ENCODE measurements at regions not wholly inside any gene's neighbourhood (a gene's known extent, or its start where the extent isn't known, plus 50 kb on each side); places are given as distances from the start of the nearest gene placed in this dataset.

DNA sequence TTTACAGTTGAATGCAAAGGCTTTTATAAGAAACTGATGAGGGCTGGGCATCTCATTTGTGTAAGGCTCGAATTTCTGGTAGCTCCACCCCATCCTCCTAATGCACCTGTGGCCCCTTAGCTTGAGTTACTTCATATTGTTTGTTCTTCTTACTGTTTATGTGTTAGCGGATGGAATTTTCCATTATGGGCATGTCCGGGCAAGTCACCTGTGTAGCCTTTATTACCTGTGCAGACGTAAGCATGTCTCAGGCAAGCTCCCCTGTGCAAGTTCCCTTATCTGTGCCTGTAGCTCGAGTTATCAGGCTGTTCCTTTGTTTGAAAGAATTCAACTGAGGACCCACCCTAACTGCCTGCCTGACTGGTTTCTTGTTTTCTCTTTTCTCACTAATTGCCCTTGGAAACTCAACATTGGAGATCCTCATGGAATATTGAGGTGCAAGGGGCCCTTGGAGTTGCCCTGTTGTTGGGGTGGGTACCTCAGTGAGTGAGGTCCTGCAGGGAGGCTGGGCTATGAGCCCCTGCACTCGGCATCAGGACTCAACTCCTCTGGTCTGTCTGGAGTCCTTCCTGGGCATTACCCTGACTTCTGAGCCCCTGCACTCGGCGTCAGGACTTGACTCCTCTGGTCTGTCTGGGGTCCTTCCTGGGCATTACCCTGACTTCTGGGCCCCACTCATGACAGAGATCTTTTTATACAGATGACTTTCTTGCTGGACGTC lies 207.9 kb upstream of the SULF2 start:
- ATAC-seq (no peak), DNase-seq (no peak)
- Mint-ChIP-seq H3K27ac (no peak overlapping the region), H3K4me1 (ENCODE audit: low read depth) (no peaks in the 10 kb centered on the region), H3K27me3 (peaks cover 5% of the 10 kb centered on the region), H3K4me3 (no peak overlapping the region), H3K9me3 (peaks cover 2% of the 10 kb centered on the region), H3K36me3 (ENCODE audit: low read depth) (no peaks in the 10 kb centered on the region)
- no peak for TF ChIP-seq CTCF (IDR thresholded peaks at IDR 0.05)
- intact Hi-C loops (cut with micrococcal nuclease), result no loop called here
- POLR2A ChIA-PET, result no interaction called here
- CTCF ChIA-PET, result no interaction called here

- Mint-ChIP-seq H3K9me3 (peaks cover 2% of the 10 kb centered on the region), H3K36me3 (ENCODE audit: low read depth) (no peaks in the 10 kb centered on the region), H3K27me3 (peaks cover 5% of the 10 kb centered on the region), H3K27ac (no peak overlapping the region), H3K4me3 (no peak overlapping the region), H3K4me1 (ENCODE audit: low read depth) (no peaks in the 10 kb centered on the region)
- ATAC-seq (no peak), DNase-seq (no peak)
- ChIA-PET POLR2A (no interaction called here), CTCF (no interaction called here)
- TF ChIP-seq CTCF (IDR thresholded peaks at IDR 0.05), result no peak
- intact Hi-C loops (cut with micrococcal nuclease), result no loop called here
Observed at GRCh38 chr20:47991875-47992488, 206.7 kb upstream of the SULF2 start.

DNA sequence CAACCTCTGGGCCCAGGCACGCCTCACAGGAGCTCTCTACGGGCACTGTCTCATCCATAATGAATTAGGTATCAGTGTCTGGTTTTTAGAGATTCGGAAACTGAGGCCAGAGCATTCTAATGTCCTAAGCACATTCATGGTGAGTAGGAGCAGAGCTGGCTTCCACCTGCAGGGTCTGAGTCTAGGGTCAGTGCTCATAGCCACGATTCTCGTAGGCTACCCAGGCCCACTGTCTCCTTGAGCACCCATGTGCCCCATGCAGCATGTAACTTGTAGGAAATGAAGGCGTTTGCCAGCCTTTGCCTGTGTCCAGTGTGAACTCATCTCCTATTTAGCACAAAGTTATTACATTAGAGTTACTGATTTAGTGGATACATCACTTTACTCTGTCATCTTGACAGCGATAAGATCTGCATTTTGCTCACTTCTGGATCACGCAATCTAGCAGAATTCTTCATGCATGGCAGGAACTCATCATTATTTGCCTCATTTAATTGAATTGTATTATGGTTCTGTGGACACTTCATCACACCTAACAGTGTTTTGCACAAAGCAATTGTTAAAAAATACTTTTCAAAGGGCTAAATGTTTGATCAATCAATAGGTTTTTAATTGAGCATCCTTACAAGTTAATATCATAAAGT lies 205.3 kb upstream of the SULF2 start:
- ATAC-seq, result no peak
- Mint-ChIP-seq H3K27ac (no peak overlapping the region), H3K36me3 (ENCODE audit: low read depth) (no peaks in the 10 kb centered on the region), H3K4me3 (no peak overlapping the region), H3K9me3 (peaks cover 2% of the 10 kb centered on the region), H3K4me1 (ENCODE audit: low read depth) (no peaks in the 10 kb centered on the region), H3K27me3 (peaks cover 5% of the 10 kb centered on the region)
- intact Hi-C loops (cut with micrococcal nuclease), result no loop called here
- ChIA-PET POLR2A (no interaction called here), CTCF (interaction anchor here (0.6 kb wide), 1 partner anchor 14 kb away, joined by 3 read pairs; no protein-coding TSS in a partner anchor)
- no peak for DNase-seq
- no peak for TF ChIP-seq CTCF (IDR thresholded peaks at IDR 0.05)

DNA sequence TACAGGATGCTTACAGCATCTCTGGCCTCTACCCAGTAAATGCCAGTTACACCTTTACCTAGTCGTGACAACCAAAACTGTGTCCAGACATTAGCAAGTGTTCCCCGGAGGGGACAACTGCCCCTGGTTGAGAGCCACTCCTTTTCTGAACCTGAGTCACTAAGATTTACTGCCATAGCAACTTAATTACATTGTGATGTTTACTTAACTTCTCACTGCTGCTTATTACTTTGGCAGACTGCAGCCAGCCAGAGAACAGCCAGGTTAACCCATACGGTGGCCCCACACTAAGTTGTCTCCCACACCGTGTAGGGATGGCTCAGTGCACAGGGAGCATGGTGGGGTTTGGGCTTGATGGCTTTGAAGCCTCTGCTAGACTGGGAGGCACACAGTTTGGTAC lies 204.7 kb upstream of the SULF2 start:
- intact Hi-C loops (cut with micrococcal nuclease), result no loop called here
- ChIA-PET POLR2A (no interaction called here), CTCF (interaction anchor here (0.6 kb wide), 1 partner anchor 13 kb away, joined by 3 read pairs; no protein-coding TSS in a partner anchor)
- no peak for TF ChIP-seq CTCF (IDR thresholded peaks at IDR 0.05)
- Mint-ChIP-seq H3K4me1 (ENCODE audit: low read depth) (no peaks in the 10 kb centered on the region), H3K27me3 (peaks cover 5% of the 10 kb centered on the region), H3K27ac (no peak overlapping the region), H3K36me3 (ENCODE audit: low read depth) (no peaks in the 10 kb centered on the region), H3K9me3 (peaks cover 2% of the 10 kb centered on the region), H3K4me3 (no peak overlapping the region)
- ATAC-seq (no peak), DNase-seq (no peak)

- H3K4me1 Mint-ChIP-seq (ENCODE audit: low read depth), result no peaks in the 10 kb centered on the region
- ChIA-PET POLR2A (no interaction called here), CTCF (no interaction called here)
- TF ChIP-seq CTCF (IDR thresholded peaks at IDR 0.05), result no peak
- no peak overlapping the region for H3K4me3 Mint-ChIP-seq
- intact Hi-C loops (cut with micrococcal nuclease), result no loop called here
- peaks cover 5% of the 10 kb centered on the region for H3K27me3 Mint-ChIP-seq
- ATAC-seq, result no peak
- H3K27ac Mint-ChIP-seq, result no peak overlapping the region
- no peaks in the 10 kb centered on the region for H3K36me3 Mint-ChIP-seq (ENCODE audit: low read depth)
- no peak for DNase-seq
- H3K9me3 Mint-ChIP-seq, result peaks cover 2% of the 10 kb centered on the region
Observed at GRCh38 chr20:47988676-47989075, 203.4 kb upstream of the SULF2 start.
